ENCODE measurements at regions not wholly inside any gene's neighbourhood (a gene's known extent, or its start where the extent isn't known, plus 50 kb on each side); places are given as distances from the start of the nearest gene placed in this dataset.

- Histone ChIP-seq H3K4me3 (ENCODE audit: low read length in 2 of 2) (no peak overlapping the region), H3K27ac (ENCODE audit: low read depth in 1 of 2, low read length in 1 of 2) (no peak overlapping the region), H3K27me3 (ENCODE audit: control insufficient read depth in 2 of 2, insufficient read depth in 1 of 2, low read length in 1 of 2) (no peaks in the 10 kb centered on the region), H3K36me3 (ENCODE audit: control insufficient read depth in 2 of 2, insufficient read depth in 2 of 2, low read length in 1 of 2) (no peaks in the 10 kb centered on the region), H3K9me3 (ENCODE audit: control insufficient read depth in 2 of 2, insufficient read depth in 1 of 2, low read length in 1 of 2) (no peaks in the 10 kb centered on the region), H3K4me1 (ENCODE audit: control insufficient read depth in 2 of 2, insufficient read depth in 2 of 2, low read length in 2 of 2) (no peaks in the 10 kb centered on the region)
- 67% methylated on average over 2 of the region's 2 CpGs for WGBS
- DNase-seq (ENCODE audit: low read depth in 6 of 9, low spot score in 9 of 9), result no peak
These were observed 1017.4 kb downstream of the SQOR start for GRCh38 chr15:46652266-46652665.

GRCh38 chr15:46654993-46655392, 1020.2 kb downstream of the SQOR start:
- WGBS, result 90% methylated on average over 2 of the region's 2 CpGs
- DNase-seq (ENCODE audit: low read depth in 6 of 9, low spot score in 9 of 9), result no peak

GRCh38 chr15:46660096-46660842, 1025.4 kb downstream of the SQOR start:
- DNase-seq (ENCODE audit: low read depth in 6 of 9, low spot score in 9 of 9), result no peak
- Histone ChIP-seq H3K4me1 (ENCODE audit: control insufficient read depth in 2 of 2, insufficient read depth in 2 of 2, low read length in 2 of 2) (no peaks in the 10 kb centered on the region), H3K27ac (ENCODE audit: low read depth in 1 of 2, low read length in 1 of 2) (no peak overlapping the region), H3K9me3 (ENCODE audit: control insufficient read depth in 2 of 2, insufficient read depth in 1 of 2, low read length in 1 of 2) (no peaks in the 10 kb centered on the region), H3K4me3 (ENCODE audit: low read length in 2 of 2) (no peak overlapping the region), H3K27me3 (ENCODE audit: control insufficient read depth in 2 of 2, insufficient read depth in 1 of 2, low read length in 1 of 2) (no peaks in the 10 kb centered on the region), H3K36me3 (ENCODE audit: control insufficient read depth in 2 of 2, insufficient read depth in 2 of 2, low read length in 1 of 2) (no peaks in the 10 kb centered on the region)

More at GRCh38 chr15:46654993-46655392, 1020.2 kb downstream of the SQOR start:
- Histone ChIP-seq H3K4me1 (ENCODE audit: control insufficient read depth in 2 of 2, insufficient read depth in 2 of 2, low read length in 2 of 2) (no peaks in the 10 kb centered on the region), H3K27me3 (ENCODE audit: control insufficient read depth in 2 of 2, insufficient read depth in 1 of 2, low read length in 1 of 2) (no peaks in the 10 kb centered on the region), H3K36me3 (ENCODE audit: control insufficient read depth in 2 of 2, insufficient read depth in 2 of 2, low read length in 1 of 2) (no peaks in the 10 kb centered on the region), H3K9me3 (ENCODE audit: control insufficient read depth in 2 of 2, insufficient read depth in 1 of 2, low read length in 1 of 2) (no peaks in the 10 kb centered on the region), H3K27ac (ENCODE audit: low read depth in 1 of 2, low read length in 1 of 2) (no peak overlapping the region), H3K4me3 (ENCODE audit: low read length in 2 of 2) (no peak overlapping the region)

GRCh38 chr15:46670258-46670657, 1035.4 kb downstream of the SQOR start:
- H3K36me3 ChIP-seq (ENCODE audit: control insufficient read depth in 2 of 2, insufficient read depth in 2 of 2, low read length in 1 of 2), result no peaks in the 10 kb centered on the region
- whole genome bisulfite sequencing, result 86% methylated on average over 2 of the region's 2 CpGs
- no peaks in the 10 kb centered on the region for H3K4me1 ChIP-seq (ENCODE audit: control insufficient read depth in 2 of 2, insufficient read depth in 2 of 2, low read length in 2 of 2)
- no peak for DNase-seq (ENCODE audit: low read depth in 6 of 9, low spot score in 9 of 9)
- H3K9me3 ChIP-seq (ENCODE audit: control insufficient read depth in 2 of 2, insufficient read depth in 1 of 2, low read length in 1 of 2), result no peaks in the 10 kb centered on the region
- H3K27ac ChIP-seq (ENCODE audit: low read depth in 1 of 2, low read length in 1 of 2), result no peak overlapping the region
- no peaks in the 10 kb centered on the region for H3K27me3 ChIP-seq (ENCODE audit: control insufficient read depth in 2 of 2, insufficient read depth in 1 of 2, low read length in 1 of 2)
- no peak overlapping the region for H3K4me3 ChIP-seq (ENCODE audit: low read length in 2 of 2)

- WGBS, result 88% methylated on average over 1 of the region's 1 CpG
These were observed 1036.5 kb downstream of the SQOR start for GRCh38 chr15:46671336-46671735.

GRCh38 chr15:46672041-46672440, 1037.2 kb downstream of the SQOR start:
- H3K36me3 ChIP-seq (ENCODE audit: control insufficient read depth in 2 of 2, insufficient read depth in 2 of 2, low read length in 1 of 2), result no peaks in the 10 kb centered on the region
- 68% methylated on average over 5 of the region's 5 CpGs for WGBS

More at GRCh38 chr15:46671336-46671735, 1036.5 kb downstream of the SQOR start:
- no peak for DNase-seq (ENCODE audit: low read depth in 6 of 9, low spot score in 9 of 9)
- Histone ChIP-seq H3K27me3 (ENCODE audit: control insufficient read depth in 2 of 2, insufficient read depth in 1 of 2, low read length in 1 of 2) (no peaks in the 10 kb centered on the region), H3K4me1 (ENCODE audit: control insufficient read depth in 2 of 2, insufficient read depth in 2 of 2, low read length in 2 of 2) (no peaks in the 10 kb centered on the region), H3K4me3 (ENCODE audit: low read length in 2 of 2) (no peak overlapping the region), H3K27ac (ENCODE audit: low read depth in 1 of 2, low read length in 1 of 2) (no peak overlapping the region), H3K36me3 (ENCODE audit: control insufficient read depth in 2 of 2, insufficient read depth in 2 of 2, low read length in 1 of 2) (no peaks in the 10 kb centered on the region), H3K9me3 (ENCODE audit: control insufficient read depth in 2 of 2, insufficient read depth in 1 of 2, low read length in 1 of 2) (no peaks in the 10 kb centered on the region)

GRCh38 chr15:46676233-46677206, 1040.8 kb upstream of the SEMA6D start:
- WGBS, result 95% methylated on average over 9 of the region's 9 CpGs
- Histone ChIP-seq H3K27me3 (ENCODE audit: control insufficient read depth in 2 of 2, insufficient read depth in 1 of 2, low read length in 1 of 2) (no peaks in the 10 kb centered on the region), H3K36me3 (ENCODE audit: control insufficient read depth in 2 of 2, insufficient read depth in 2 of 2, low read length in 1 of 2) (no peaks in the 10 kb centered on the region), H3K4me1 (ENCODE audit: control insufficient read depth in 2 of 2, insufficient read depth in 2 of 2, low read length in 2 of 2) (no peaks in the 10 kb centered on the region), H3K4me3 (ENCODE audit: low read length in 2 of 2) (no peak overlapping the region), H3K9me3 (ENCODE audit: control insufficient read depth in 2 of 2, insufficient read depth in 1 of 2, low read length in 1 of 2) (no peaks in the 10 kb centered on the region), H3K27ac (ENCODE audit: low read depth in 1 of 2, low read length in 1 of 2) (no peak overlapping the region)
- DNase-seq (ENCODE audit: low read depth in 6 of 9, low spot score in 9 of 9), result no peak

More at GRCh38 chr15:46672041-46672440, 1037.2 kb downstream of the SQOR start:
- Histone ChIP-seq H3K4me3 (ENCODE audit: low read length in 2 of 2) (no peak overlapping the region), H3K9me3 (ENCODE audit: control insufficient read depth in 2 of 2, insufficient read depth in 1 of 2, low read length in 1 of 2) (no peaks in the 10 kb centered on the region), H3K27ac (ENCODE audit: low read depth in 1 of 2, low read length in 1 of 2) (no peak overlapping the region), H3K4me1 (ENCODE audit: control insufficient read depth in 2 of 2, insufficient read depth in 2 of 2, low read length in 2 of 2) (no peaks in the 10 kb centered on the region), H3K27me3 (ENCODE audit: control insufficient read depth in 2 of 2, insufficient read depth in 1 of 2, low read length in 1 of 2) (no peaks in the 10 kb centered on the region)
- no peak for DNase-seq (ENCODE audit: low read depth in 6 of 9, low spot score in 9 of 9)

GRCh38 chr15:46677491-46677890, 1039.8 kb upstream of the SEMA6D start:
- Histone ChIP-seq H3K36me3 (ENCODE audit: control insufficient read depth in 2 of 2, insufficient read depth in 2 of 2, low read length in 1 of 2) (no peaks in the 10 kb centered on the region), H3K27ac (ENCODE audit: low read depth in 1 of 2, low read length in 1 of 2) (no peak overlapping the region), H3K27me3 (ENCODE audit: control insufficient read depth in 2 of 2, insufficient read depth in 1 of 2, low read length in 1 of 2) (no peaks in the 10 kb centered on the region), H3K9me3 (ENCODE audit: control insufficient read depth in 2 of 2, insufficient read depth in 1 of 2, low read length in 1 of 2) (no peaks in the 10 kb centered on the region), H3K4me1 (ENCODE audit: control insufficient read depth in 2 of 2, insufficient read depth in 2 of 2, low read length in 2 of 2) (no peaks in the 10 kb centered on the region), H3K4me3 (ENCODE audit: low read length in 2 of 2) (no peak overlapping the region)
- WGBS, result 89% methylated on average over 6 of the region's 6 CpGs
- DNase-seq (ENCODE audit: low read depth in 6 of 9, low spot score in 9 of 9), result no peak

GRCh38 chr15:46681901-46682300, 1035.4 kb upstream of the SEMA6D start:
- WGBS, result 63% methylated on average over 1 of the region's 1 CpG
- Histone ChIP-seq H3K4me3 (ENCODE audit: low read length in 2 of 2) (no peak overlapping the region), H3K4me1 (ENCODE audit: control insufficient read depth in 2 of 2, insufficient read depth in 2 of 2, low read length in 2 of 2) (no peaks in the 10 kb centered on the region), H3K27me3 (ENCODE audit: control insufficient read depth in 2 of 2, insufficient read depth in 1 of 2, low read length in 1 of 2) (no peaks in the 10 kb centered on the region), H3K9me3 (ENCODE audit: control insufficient read depth in 2 of 2, insufficient read depth in 1 of 2, low read length in 1 of 2) (no peaks in the 10 kb centered on the region), H3K36me3 (ENCODE audit: control insufficient read depth in 2 of 2, insufficient read depth in 2 of 2, low read length in 1 of 2) (no peaks in the 10 kb centered on the region), H3K27ac (ENCODE audit: low read depth in 1 of 2, low read length in 1 of 2) (no peak overlapping the region)
- no peak for DNase-seq (ENCODE audit: low read depth in 6 of 9, low spot score in 9 of 9)

All from thymus (tissue), 11 donors.